Tibial nerve (tissue), 4 donors: ENCODE measurements at regions not wholly inside any gene's neighbourhood (a gene's known extent, or its start where the extent isn't known, plus 50 kb on each side); places are given as distances from the start of the nearest gene placed in this dataset.

ENCODE experiments used
- DNase-seq, 2 donors: peaks; one replicate each; pipeline ENCODE4 v3.0.0-alpha.2; 2019; ENCODE audit warnings: low spot score in 2 of 2
- H3K27ac ChIP-seq, 4 donors: fragments of 200-600 bp; sonication (generic) in 3 of 4; one replicate each; pipeline ENCODE4 v1.5.1; 2017 to 2019; ENCODE audit warnings: mild to moderate bottlenecking in 1 of 4
- H3K27me3 ChIP-seq, 2 donors: fragments of 200-600 bp; sonication (generic) in 1 of 2; one replicate each; pipeline versions ENCODE4 v1.5.1 to v1.6.0; 2017 to 2019
- H3K36me3 ChIP-seq, 3 donors: fragments of 200-600 bp; sonication (generic); one replicate each; pipeline ENCODE4 v1.5.1; 2018 to 2019
- H3K4me1 ChIP-seq, 4 donors: fragments of 200-600 bp; sonication (generic) in 3 of 4; one replicate each; pipeline ENCODE4 v1.5.1; 2017 to 2019
- H3K4me3 ChIP-seq, 4 donors: fragments of 200-600 bp; sonication (generic) in 3 of 4; one replicate each; pipeline ENCODE4 v1.5.1; 2017 to 2019; ENCODE audit warnings: mild to moderate bottlenecking in 1 of 4, moderate library complexity in 1 of 4
- H3K9me3 ChIP-seq, 4 donors: fragments of 200-600 bp; sonication (generic) in 3 of 4; one replicate each; pipeline ENCODE4 v1.5.1; 2017 to 2019
- EP300 ChIP-seq, 2 donors: sonication (generic); formaldehyde crosslinking; IDR thresholded peaks; one replicate each; pipeline ENCODE4 v1.6.1; 2017; ENCODE audit warnings: antibody characterized with exemption in 2 of 2, mild to moderate bottlenecking in 1 of 2
- POLR2A ChIP-seq, 2 donors: fragments of 450-650 bp; IDR thresholded peaks; one replicate each; pipeline ENCODE4 v1.6.1; 2017; ENCODE audit warnings: antibody characterized with exemption in 2 of 2, mild to moderate bottlenecking in 2 of 2, moderate library complexity in 2 of 2
- WGBS, 2 donors: methylation state at CpG; one replicate each; pipeline ENCODE4 v1.1.5; 2018; 5-methylcytosine and 5-hydroxymethylcytosine counted together
- TF ChIP-seq, protein P1 (sequence below), 5 experiments: fragments of 200-600 bp in 3 of 5; fragments of 450-650 bp in 2 of 5; sonication (generic) in 3 of 5; IDR thresholded peaks; one replicate each; pipeline ENCODE4 v1.5.1; 2016 to 2019; ENCODE audit warnings: antibody characterized with exemption in 5 of 5, mild to moderate bottlenecking in 3 of 5, moderate library complexity in 2 of 5

- no peak overlapping the region for H3K27ac ChIP-seq
- 89 to 100% methylated on average over 1 of the region's 1 CpG for WGBS, 2 donors
- no peaks in the 10 kb centered on the region for H3K9me3 ChIP-seq
- DNase-seq = no peak
- no peaks in the 10 kb centered on the region for H3K4me1 ChIP-seq
- no peak overlapping the region for H3K4me3 ChIP-seq
- H3K36me3 ChIP-seq = no peaks in the 10 kb centered on the region
- H3K27me3 ChIP-seq = no peaks in the 10 kb centered on the region
- TF ChIP-seq POLR2A (IDR thresholded peaks at IDR 0.05) = no peak
- TF ChIP-seq, protein P1, sequence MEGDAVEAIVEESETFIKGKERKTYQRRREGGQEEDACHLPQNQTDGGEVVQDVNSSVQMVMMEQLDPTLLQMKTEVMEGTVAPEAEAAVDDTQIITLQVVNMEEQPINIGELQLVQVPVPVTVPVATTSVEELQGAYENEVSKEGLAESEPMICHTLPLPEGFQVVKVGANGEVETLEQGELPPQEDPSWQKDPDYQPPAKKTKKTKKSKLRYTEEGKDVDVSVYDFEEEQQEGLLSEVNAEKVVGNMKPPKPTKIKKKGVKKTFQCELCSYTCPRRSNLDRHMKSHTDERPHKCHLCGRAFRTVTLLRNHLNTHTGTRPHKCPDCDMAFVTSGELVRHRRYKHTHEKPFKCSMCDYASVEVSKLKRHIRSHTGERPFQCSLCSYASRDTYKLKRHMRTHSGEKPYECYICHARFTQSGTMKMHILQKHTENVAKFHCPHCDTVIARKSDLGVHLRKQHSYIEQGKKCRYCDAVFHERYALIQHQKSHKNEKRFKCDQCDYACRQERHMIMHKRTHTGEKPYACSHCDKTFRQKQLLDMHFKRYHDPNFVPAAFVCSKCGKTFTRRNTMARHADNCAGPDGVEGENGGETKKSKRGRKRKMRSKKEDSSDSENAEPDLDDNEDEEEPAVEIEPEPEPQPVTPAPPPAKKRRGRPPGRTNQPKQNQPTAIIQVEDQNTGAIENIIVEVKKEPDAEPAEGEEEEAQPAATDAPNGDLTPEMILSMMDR (IDR thresholded peaks at IDR 0.05) = no peak
- no peak for TF ChIP-seq EP300 (IDR thresholded peaks at IDR 0.05)
Observed at GRCh38 chr11:81477277-81477676, 1256.4 kb downstream of the FAM181B start.

DNA sequence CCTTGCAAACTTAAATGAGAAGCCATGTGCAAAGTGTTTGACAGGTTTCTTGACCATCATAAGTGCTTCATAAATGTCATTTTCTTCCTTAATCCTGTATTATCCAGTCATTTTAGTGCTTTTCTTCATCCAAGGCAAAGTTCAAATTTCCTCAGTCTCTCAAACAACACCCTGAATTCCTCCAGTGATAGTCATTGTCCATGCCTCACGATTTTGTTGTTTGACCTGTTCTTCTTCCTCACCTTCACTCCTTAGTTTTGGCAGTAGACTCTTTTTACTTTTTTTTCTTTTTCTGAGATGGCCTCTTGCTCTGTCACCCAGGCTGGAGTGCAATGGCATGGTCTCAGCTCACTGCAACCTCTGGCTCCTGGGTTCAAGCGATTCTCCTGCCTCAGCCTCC, 1257.3 kb downstream of the FAM181B start:
- H3K4me1 ChIP-seq = no peaks in the 10 kb centered on the region
- H3K4me3 ChIP-seq = no peak overlapping the region
- H3K27me3 ChIP-seq = no peaks in the 10 kb centered on the region
- H3K9me3 ChIP-seq = no peaks in the 10 kb centered on the region
- TF ChIP-seq, protein P1 (IDR thresholded peaks at IDR 0.05) = no peak
- TF ChIP-seq EP300 (IDR thresholded peaks at IDR 0.05) (no peak), POLR2A (IDR thresholded peaks at IDR 0.05) (no peak)
- no peak for DNase-seq
- no peak overlapping the region for H3K27ac ChIP-seq
- 88 to 93% methylated on average over 2 of the region's 2 CpGs for WGBS, 2 donors
- no peaks in the 10 kb centered on the region for H3K36me3 ChIP-seq

DNA sequence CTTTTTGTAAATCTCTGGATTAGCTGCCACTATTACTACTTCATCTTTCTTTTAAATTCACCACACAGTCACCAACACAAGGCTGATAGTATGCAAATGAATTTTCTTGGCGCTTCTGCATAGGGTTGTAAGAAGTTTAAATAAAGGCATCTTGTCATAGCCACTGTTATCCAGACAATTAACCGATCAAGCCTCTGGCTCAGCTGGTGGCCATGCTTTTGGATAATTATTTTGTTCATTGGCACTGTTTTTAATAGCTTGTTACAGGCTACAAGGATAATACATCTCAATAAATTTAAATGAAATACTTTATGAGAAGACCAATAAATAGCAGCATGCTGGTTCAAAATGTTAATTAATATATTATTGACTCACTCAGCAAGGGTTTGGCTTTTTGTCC, 1261.0 kb downstream of the FAM181B start:
- no peak overlapping the region for H3K4me3 ChIP-seq
- H3K36me3 ChIP-seq = no peaks in the 10 kb centered on the region
- 70% methylated on average over 2 of the region's 2 CpGs for WGBS, 2 donors
- TF ChIP-seq POLR2A (IDR thresholded peaks at IDR 0.05) (no peak), EP300 (IDR thresholded peaks at IDR 0.05) (no peak)
- TF ChIP-seq, protein P1 (IDR thresholded peaks at IDR 0.05) = no peak
- no peaks in the 10 kb centered on the region for H3K27me3 ChIP-seq
- H3K27ac ChIP-seq = no peak overlapping the region
- H3K9me3 ChIP-seq = no peaks in the 10 kb centered on the region
- H3K4me1 ChIP-seq = no peaks in the 10 kb centered on the region
- DNase-seq = no peak

DNA sequence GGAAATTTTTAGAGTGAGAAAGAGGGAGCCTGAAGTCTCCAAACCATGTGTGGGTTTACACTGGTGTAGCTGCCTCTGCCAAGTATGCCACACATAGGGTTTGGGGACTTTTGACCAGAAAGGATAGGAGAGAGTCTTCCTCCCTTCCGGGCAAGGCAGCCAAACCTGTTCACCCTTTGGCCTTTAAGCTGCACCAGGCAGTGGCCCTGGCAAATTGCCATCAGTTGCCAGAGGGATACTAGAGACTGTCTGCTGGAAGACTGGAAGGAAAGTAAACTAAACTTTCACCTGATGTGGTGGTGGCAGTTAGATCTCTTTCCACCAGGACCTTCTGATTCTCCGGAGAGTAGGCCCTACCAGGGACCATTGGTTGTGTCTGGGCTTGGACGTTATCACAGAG, 1263.2 kb downstream of the FAM181B start:
- DNase-seq = no peak
- Histone ChIP-seq H3K27me3 (no peaks in the 10 kb centered on the region), H3K36me3 (no peaks in the 10 kb centered on the region), H3K4me3 (no peak overlapping the region), H3K4me1 (no peaks in the 10 kb centered on the region), H3K27ac (no peak overlapping the region), H3K9me3 (no peaks in the 10 kb centered on the region)
- TF ChIP-seq, protein P1 (IDR thresholded peaks at IDR 0.05) = no peak
- no peak for TF ChIP-seq POLR2A (IDR thresholded peaks at IDR 0.05)
- no peak for TF ChIP-seq EP300 (IDR thresholded peaks at IDR 0.05)
- 85 to 88% methylated on average over 3 of the region's 3 CpGs for WGBS, 2 donors

GRCh38 chr11:81459766-81460306, 1273.8 kb downstream of the FAM181B start:
- H3K36me3 ChIP-seq = no peaks in the 10 kb centered on the region
- TF ChIP-seq EP300 (IDR thresholded peaks at IDR 0.05) = no peak
- TF ChIP-seq, protein P1 (IDR thresholded peaks at IDR 0.05) = no peak
- no peak for TF ChIP-seq POLR2A (IDR thresholded peaks at IDR 0.05)
- no peaks in the 10 kb centered on the region for H3K9me3 ChIP-seq
- WGBS, 2 donors = 52 to 56% methylated on average over 2 of the region's 2 CpGs
- H3K4me3 ChIP-seq = no peak overlapping the region
- no peak for DNase-seq
- H3K27ac ChIP-seq = no peak overlapping the region
- no peaks in the 10 kb centered on the region for H3K27me3 ChIP-seq
- H3K4me1 ChIP-seq = no peaks in the 10 kb centered on the region
